NT2/D1 (cell line): ENCODE measurements at regions not wholly inside any gene's neighbourhood (a gene's known extent, or its start where the extent isn't known, plus 50 kb on each side); places are given as distances from the start of the nearest gene placed in this dataset.

ENCODE experiments used
- DNase-seq: peaks from one replicate; pipeline ENCODE4 v3.0.0-alpha.2; 2011; ENCODE audit warnings: low read depth, low spot score
- H3K27me3 ChIP-seq: 2 replicates; pipeline ENCODE4 v1.6.0; 2011; ENCODE audit warnings: mild to moderate bottlenecking; ENCODE audit not compliant: insufficient read length, insufficient read depth
- H3K36me3 ChIP-seq: 2 replicates; pipeline ENCODE4 v1.6.1; 2011; ENCODE audit warnings: mild to moderate bottlenecking, low read length, mixed read lengths; ENCODE audit not compliant: insufficient read depth, insufficient read length
- H3K4me1 ChIP-seq: 2 replicates; pipeline ENCODE4 v1.5.1; 2011; ENCODE audit not compliant: insufficient read depth, insufficient read length
- H3K4me3 ChIP-seq: 2 replicates; pipeline ENCODE4 v1.5.1; 2011; ENCODE audit warnings: low read depth; ENCODE audit not compliant: insufficient read length
- H3K9ac ChIP-seq: 2 replicates; pipeline ENCODE4 v1.6.0; 2011; ENCODE audit warnings: low read depth; ENCODE audit not compliant: insufficient read length
- H3K9me3 ChIP-seq: 2 replicates; pipeline ENCODE4 v1.5.1; 2011; ENCODE audit warnings: mild to moderate bottlenecking, low read length; ENCODE audit not compliant: insufficient read depth
- SUZ12 ChIP-seq: IDR thresholded peaks from 2 replicates; pipeline ENCODE4 v1.6.1; 2011; ENCODE audit not compliant: insufficient read length, insufficient read depth; ENCODE audit errors: extremely low read depth
- YY1 ChIP-seq: IDR thresholded peaks from 2 replicates; pipeline ENCODE4 v1.6.1; 2011; ENCODE audit not compliant: insufficient read length, insufficient read depth
- ZNF274 ChIP-seq: IDR thresholded peaks from 2 replicates; pipeline ENCODE4 v1.6.1; 2011; ENCODE audit warnings: mild to moderate bottlenecking, low read depth, low read length

- Histone ChIP-seq H3K9me3 (no peaks in the 10 kb centered on the region), H3K36me3 (no peaks in the 10 kb centered on the region), H3K9ac (no peak overlapping the region), H3K27me3 (no peaks in the 10 kb centered on the region), H3K4me1 (no peaks in the 10 kb centered on the region), H3K4me3 (no peak overlapping the region)
- no peak for DNase-seq
- TF ChIP-seq YY1 (no peak), SUZ12 (no peak), ZNF274 (no peak)
These were observed 292.6 kb upstream of the MKI67 start for GRCh38 chr10:128418819-128419218.

GRCh38 chr10:128419466-128420019, 293.3 kb upstream of the MKI67 start:
- H3K4me3 ChIP-seq = no peak overlapping the region
- H3K27me3 ChIP-seq = no peaks in the 10 kb centered on the region
- no peaks in the 10 kb centered on the region for H3K9me3 ChIP-seq
- no peaks in the 10 kb centered on the region for H3K4me1 ChIP-seq
- no peaks in the 10 kb centered on the region for H3K36me3 ChIP-seq
- no peak for DNase-seq
- no peak overlapping the region for H3K9ac ChIP-seq
- TF ChIP-seq SUZ12 (no peak), YY1 (no peak), ZNF274 (no peak)

- no peaks in the 10 kb centered on the region for H3K9me3 ChIP-seq
- no peak overlapping the region for H3K4me3 ChIP-seq
- TF ChIP-seq YY1 (no peak), SUZ12 (no peak), ZNF274 (no peak)
- no peak overlapping the region for H3K9ac ChIP-seq
- no peaks in the 10 kb centered on the region for H3K4me1 ChIP-seq
- no peaks in the 10 kb centered on the region for H3K27me3 ChIP-seq
- H3K36me3 ChIP-seq = no peaks in the 10 kb centered on the region
- DNase-seq = no peak
These were observed 294.4 kb upstream of the MKI67 start for GRCh38 chr10:128420623-128421022.

GRCh38 chr10:128421371-128422160, 295.3 kb upstream of the MKI67 start:
- Histone ChIP-seq H3K9me3 (no peaks in the 10 kb centered on the region), H3K4me1 (no peaks in the 10 kb centered on the region), H3K4me3 (no peak overlapping the region), H3K9ac (no peak overlapping the region), H3K27me3 (no peaks in the 10 kb centered on the region), H3K36me3 (no peaks in the 10 kb centered on the region)
- TF ChIP-seq YY1 = no peak
- no peak for TF ChIP-seq ZNF274
- no peak for TF ChIP-seq SUZ12
- DNase-seq = no peak

GRCh38 chr10:128422190-128422589, 296.0 kb upstream of the MKI67 start:
- TF ChIP-seq YY1 (no peak), ZNF274 (no peak), SUZ12 (no peak)
- Histone ChIP-seq H3K9me3 (no peaks in the 10 kb centered on the region), H3K36me3 (no peaks in the 10 kb centered on the region), H3K9ac (no peak overlapping the region), H3K4me1 (no peaks in the 10 kb centered on the region), H3K4me3 (no peak overlapping the region), H3K27me3 (no peaks in the 10 kb centered on the region)
- no peak for DNase-seq

- H3K9ac ChIP-seq = no peak overlapping the region
- no peak overlapping the region for H3K4me3 ChIP-seq
These were observed 296.8 kb upstream of the MKI67 start for GRCh38 chr10:128422999-128423398.

GRCh38 chr10:128429321-128429720, 303.1 kb upstream of the MKI67 start:
- TF ChIP-seq SUZ12 (no peak), YY1 (no peak), ZNF274 (no peak)
- no peak overlapping the region for H3K4me3 ChIP-seq
- no peaks in the 10 kb centered on the region for H3K9me3 ChIP-seq
- no peaks in the 10 kb centered on the region for H3K4me1 ChIP-seq
- H3K9ac ChIP-seq = no peak overlapping the region
- no peaks in the 10 kb centered on the region for H3K27me3 ChIP-seq
- no peak for DNase-seq
- no peaks in the 10 kb centered on the region for H3K36me3 ChIP-seq

More at GRCh38 chr10:128422999-128423398, 296.8 kb upstream of the MKI67 start:
- Histone ChIP-seq H3K9me3 (no peaks in the 10 kb centered on the region), H3K27me3 (no peaks in the 10 kb centered on the region), H3K36me3 (no peaks in the 10 kb centered on the region), H3K4me1 (no peaks in the 10 kb centered on the region)
- no peak for TF ChIP-seq ZNF274
- TF ChIP-seq YY1 = no peak
- no peak for TF ChIP-seq SUZ12
- no peak for DNase-seq
